AG09319 (cell line): ENCODE measurements at regions not wholly inside any gene's neighbourhood (a gene's known extent, or its start where the extent isn't known, plus 50 kb on each side); places are given as distances from the start of the nearest gene placed in this dataset.

ENCODE experiments used
- DNase-seq: peaks from one replicate; pipeline ENCODE4 v3.0.0-alpha.2; 2010; ENCODE audit warnings: low read depth; ENCODE audit errors: extremely low read depth
- CTCF ChIP-seq: IDR thresholded peaks from 2 replicates; pipeline ENCODE4 v1.5.1; 2011; ENCODE audit warnings: low read depth, mild to moderate bottlenecking, inconsistent platforms, low read length, moderate library complexity

- DNase-seq, result no peak
Measured at GRCh38 chr2:51324051-51324450, 292.1 kb upstream of the NRXN1 start.

DNA sequence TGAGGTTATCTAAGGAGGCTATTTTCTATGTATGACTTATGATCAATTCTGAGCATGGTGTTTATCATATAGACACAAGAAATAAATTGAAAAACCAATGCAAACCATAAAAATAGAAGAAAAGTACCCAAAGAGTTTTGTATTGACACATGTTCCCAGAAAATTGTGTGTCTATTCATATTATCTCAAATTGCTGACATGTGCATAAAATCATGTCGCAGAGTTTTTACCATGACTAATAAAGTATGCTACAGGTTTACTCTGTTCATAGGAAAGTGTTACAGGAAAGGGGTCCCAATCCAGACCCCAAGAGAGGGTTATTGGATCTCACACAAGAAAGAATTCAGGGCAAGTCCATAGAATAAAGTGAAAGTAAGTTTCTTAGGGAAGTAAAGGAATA, 290.7 kb upstream of the NRXN1 start:
- no peak for TF ChIP-seq CTCF
- no peak for DNase-seq

More at GRCh38 chr2:51324051-51324450, 292.1 kb upstream of the NRXN1 start:
- TF ChIP-seq CTCF, result no peak

- no peak for DNase-seq
- TF ChIP-seq CTCF, result no peak
Measured at GRCh38 chr2:51304311-51304710, 272.4 kb upstream of the NRXN1 start.

DNA sequence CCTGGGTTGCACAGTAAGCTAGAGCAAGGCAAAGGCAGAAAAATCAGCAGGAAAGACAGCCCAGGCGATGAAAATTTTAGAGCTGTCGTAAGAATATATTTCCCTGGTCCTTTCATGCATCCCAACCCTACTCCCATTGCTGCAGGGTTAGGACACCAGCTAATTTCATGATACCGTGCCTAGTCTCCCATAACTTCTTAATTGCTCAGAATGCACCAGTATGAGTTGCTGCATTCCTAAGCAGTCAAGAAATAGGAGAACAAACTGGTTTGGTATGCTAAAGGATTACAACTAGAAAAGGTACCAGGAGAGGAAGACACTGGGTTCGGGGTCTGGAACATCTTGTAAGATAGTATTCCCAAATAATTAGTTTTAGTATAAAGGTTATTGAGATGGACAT, 269.4 kb upstream of the NRXN1 start:
- TF ChIP-seq CTCF, result no peak
- no peak for DNase-seq

DNA sequence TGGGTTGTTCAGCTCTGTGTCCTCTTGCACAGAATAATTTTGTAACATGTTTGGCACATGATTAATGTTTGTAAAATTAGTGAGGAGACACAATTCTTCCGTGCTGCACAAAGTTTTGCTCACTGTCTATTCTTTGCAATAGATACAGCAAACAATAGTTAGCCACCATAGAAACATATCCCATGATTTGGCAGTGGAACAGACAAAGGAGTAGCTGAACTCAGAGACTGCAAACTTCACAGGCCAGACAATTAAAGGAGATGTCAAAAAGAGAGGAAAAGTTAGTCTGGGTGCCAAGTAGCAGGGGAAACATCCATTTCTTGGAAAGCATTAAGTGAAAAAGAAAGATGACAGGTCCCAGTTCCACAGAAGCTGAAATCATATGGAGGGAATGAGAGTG, 267.4 kb upstream of the NRXN1 start:
- TF ChIP-seq CTCF, result no peak

GRCh38 chr2:51297488-51297887, 265.6 kb upstream of the NRXN1 start:
- TF ChIP-seq CTCF, result no peak
- no peak for DNase-seq

More for the DNA sequence above, 267.4 kb upstream of the NRXN1 start:
- DNase-seq, result no peak

DNA sequence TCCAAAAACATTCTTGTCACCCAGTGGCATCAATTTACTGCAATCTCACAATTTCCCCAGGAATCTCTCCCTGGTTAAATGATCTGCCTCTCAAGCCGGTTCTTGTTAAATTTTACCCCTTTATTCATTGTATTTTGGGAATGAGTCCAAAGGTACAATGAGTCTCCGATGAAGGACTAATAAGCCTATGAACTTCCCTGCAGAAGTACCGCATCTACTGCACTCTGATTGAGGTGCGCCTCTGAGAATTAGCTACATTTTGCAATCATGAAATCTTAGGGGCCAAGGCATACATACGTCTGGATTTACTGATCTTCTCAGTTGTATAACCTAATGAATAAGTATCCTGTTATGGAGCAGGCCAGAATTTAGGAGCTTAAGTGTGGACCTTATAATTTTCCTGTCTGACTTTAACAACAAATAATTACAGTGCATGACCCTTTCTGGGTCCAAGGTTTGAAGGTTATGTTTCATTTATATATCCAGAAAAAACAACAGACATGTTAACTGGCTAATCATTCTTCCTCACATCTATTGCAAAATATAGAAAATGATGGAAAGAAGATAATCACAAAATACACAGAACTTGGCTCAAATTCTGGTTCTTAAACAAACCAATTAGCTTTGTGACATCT, 261.8 kb upstream of the NRXN1 start:
- no peak for TF ChIP-seq CTCF
- DNase-seq, result no peak
